Upper lobe of right lung (tissue), 1 donor: ENCODE measurements at regions not wholly inside any gene's neighbourhood (a gene's known extent, or its start where the extent isn't known, plus 50 kb on each side); places are given as distances from the start of the nearest gene placed in this dataset.

Experiments used
- ATAC-seq: fragments of 200-7000 bp; cut with Tn5 transposase; one replicate; pipeline ENCODE4 v1.9.1; 2020; ENCODE audit warnings: mild to moderate bottlenecking, moderate library complexity
- DNase-seq: peaks from one replicate; pipeline ENCODE4 v3.0.0-alpha.2; 2020
- H3K27ac ChIP-seq: fragments of 200-600 bp; one replicate; pipeline ENCODE4 v1.8.0; 2022
- H3K27me3 ChIP-seq: fragments of 200-600 bp; one replicate; pipeline ENCODE4 v1.8.0; 2022; ENCODE audit warnings: mild to moderate bottlenecking
- H3K36me3 ChIP-seq: fragments of 200-600 bp; one replicate; pipeline ENCODE4 v1.8.0; 2022
- H3K4me1 ChIP-seq: fragments of 200-600 bp; one replicate; pipeline ENCODE4 v1.8.0; 2022
- H3K4me3 ChIP-seq: fragments of 200-600 bp; one replicate; pipeline ENCODE4 v1.8.0; 2022; ENCODE audit warnings: mild to moderate bottlenecking
- H3K9me3 ChIP-seq: fragments of 200-600 bp; one replicate; pipeline ENCODE4 v1.8.0; 2022
- CTCF ChIP-seq: fragments of 200-600 bp; IDR thresholded peaks from one replicate; pipeline ENCODE4 v1.8.0; 2022; ENCODE audit warnings: antibody characterized with exemption
- intact Hi-C: fragments of 100-400 bp; cut with DNase I; formaldehyde crosslinking; loops from one replicate; pipeline ENCODE4 v1.11.0; 2022
- donor health status: DM: no; HTN: yes; CAD: no; lungs with severe emphysema.

- ATAC-seq (no peak), DNase-seq (no peak)
- Histone ChIP-seq H3K4me1 (no peaks in the 10 kb centered on the region), H3K9me3 (no peaks in the 10 kb centered on the region), H3K4me3 (no peak overlapping the region), H3K36me3 (no peaks in the 10 kb centered on the region), H3K27me3 (no peaks in the 10 kb centered on the region), H3K27ac (no peak overlapping the region)
- TF ChIP-seq CTCF = no peak
- intact Hi-C loops = no loop called here
Measured at GRCh38 chr6:150732765-150733539, 132.6 kb upstream of the MTHFD1L start.

- ATAC-seq = no peak
- Histone ChIP-seq H3K36me3 (no peaks in the 10 kb centered on the region), H3K9me3 (no peaks in the 10 kb centered on the region), H3K27me3 (no peaks in the 10 kb centered on the region), H3K4me3 (no peak overlapping the region), H3K27ac (no peak overlapping the region), H3K4me1 (no peaks in the 10 kb centered on the region)
- no peak for DNase-seq
- TF ChIP-seq CTCF = no peak
- intact Hi-C loops = no loop called here
Measured at GRCh38 chr6:150733726-150734125, 131.8 kb upstream of the MTHFD1L start.

GRCh38 chr6:150734235-150734634 is 131.3 kb upstream of the MTHFD1L start:
- Histone ChIP-seq H3K36me3 (no peaks in the 10 kb centered on the region), H3K4me3 (no peak overlapping the region), H3K27me3 (no peaks in the 10 kb centered on the region), H3K9me3 (no peaks in the 10 kb centered on the region), H3K4me1 (no peaks in the 10 kb centered on the region), H3K27ac (no peak overlapping the region)
- no peak for TF ChIP-seq CTCF
- DNase-seq = no peak
- intact Hi-C loops = no loop called here
- no peak for ATAC-seq

GRCh38 chr6:150735341-150735851 is 130.1 kb upstream of the MTHFD1L start:
- Histone ChIP-seq H3K36me3 (no peaks in the 10 kb centered on the region), H3K27ac (no peak overlapping the region), H3K4me3 (no peak overlapping the region), H3K9me3 (no peaks in the 10 kb centered on the region), H3K4me1 (no peaks in the 10 kb centered on the region), H3K27me3 (no peaks in the 10 kb centered on the region)
- TF ChIP-seq CTCF = no peak
- DNase-seq = no peak
- ATAC-seq = no peak
- intact Hi-C loops = no loop called here

- no peaks in the 10 kb centered on the region for H3K4me1 ChIP-seq
- H3K27ac ChIP-seq = no peak overlapping the region
- no peaks in the 10 kb centered on the region for H3K36me3 ChIP-seq
- TF ChIP-seq CTCF = no peak
- no peaks in the 10 kb centered on the region for H3K27me3 ChIP-seq
- H3K9me3 ChIP-seq = no peaks in the 10 kb centered on the region
- no peak for ATAC-seq
- intact Hi-C loops = no loop called here
- DNase-seq = no peak
- no peak overlapping the region for H3K4me3 ChIP-seq
Measured at GRCh38 chr6:150738092-150738629, 127.3 kb upstream of the MTHFD1L start.
